C1 segment of cervical spinal cord (tissue), 14 donors: ENCODE measurements at regions not wholly inside any gene's neighbourhood (a gene's known extent, or its start where the extent isn't known, plus 50 kb on each side); places are given as distances from the start of the nearest gene placed in this dataset.

Experiments
- DNase-seq, 14 donors: peaks; one replicate each; lab custom pipeline; 2025; lab: John Stamatoyannopoulos, UW

- no peak for DNase-seq
Observed at GRCh38 chr16:79497606-79498350, 102.8 kb downstream of the MAF start.

DNA sequence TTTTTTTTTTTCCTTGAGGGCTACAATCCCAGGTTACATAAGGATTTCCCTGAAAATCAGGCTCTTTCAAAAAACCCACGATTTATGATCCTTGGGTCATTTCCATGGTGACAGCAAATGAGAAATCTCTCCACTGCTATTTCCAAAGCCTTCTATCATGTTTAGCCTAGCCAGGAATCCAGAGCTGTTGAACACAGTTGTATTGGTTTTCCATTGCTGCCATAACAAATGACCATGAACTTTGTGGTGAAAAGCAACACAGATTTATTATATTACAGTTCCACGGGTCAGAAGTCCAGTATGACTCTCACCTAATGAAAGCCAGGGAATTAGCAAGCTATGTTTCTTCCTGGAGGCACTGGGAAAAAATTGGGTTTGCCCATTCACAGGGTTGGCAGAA is 106.6 kb downstream of the MAF start:
- DNase-seq = no peak

GRCh38 chr16:79492036-79492435 is 108.5 kb downstream of the MAF start:
- DNase-seq = no peak

DNA sequence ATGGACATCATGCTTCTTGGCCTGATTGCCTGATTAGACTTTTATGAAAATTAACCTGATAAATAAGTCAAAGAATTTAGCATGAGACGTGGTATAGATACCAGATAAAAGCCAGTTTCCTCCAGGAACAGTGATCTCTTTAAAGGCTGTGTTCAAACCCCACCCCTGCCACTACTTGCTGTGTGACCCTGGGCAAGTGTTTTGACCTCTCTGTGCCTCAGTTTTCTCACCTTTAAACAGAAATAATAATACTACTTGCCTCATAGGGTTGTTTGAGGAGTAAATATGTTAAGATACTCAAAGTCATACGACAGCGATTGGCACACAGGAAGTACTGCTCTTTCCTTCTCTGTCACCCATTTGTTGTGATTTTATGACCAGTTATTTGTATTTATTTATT is 115.5 kb downstream of the MAF start:
- no peak for DNase-seq

- no peak for DNase-seq
Observed at GRCh38 chr16:79484237-79484636, 116.3 kb downstream of the MAF start.

- peak in 1 of 14 donors; percentile 7 for DNase-seq
Observed at GRCh38 chr16:79483336-79483735, 117.2 kb downstream of the MAF start.

DNA sequence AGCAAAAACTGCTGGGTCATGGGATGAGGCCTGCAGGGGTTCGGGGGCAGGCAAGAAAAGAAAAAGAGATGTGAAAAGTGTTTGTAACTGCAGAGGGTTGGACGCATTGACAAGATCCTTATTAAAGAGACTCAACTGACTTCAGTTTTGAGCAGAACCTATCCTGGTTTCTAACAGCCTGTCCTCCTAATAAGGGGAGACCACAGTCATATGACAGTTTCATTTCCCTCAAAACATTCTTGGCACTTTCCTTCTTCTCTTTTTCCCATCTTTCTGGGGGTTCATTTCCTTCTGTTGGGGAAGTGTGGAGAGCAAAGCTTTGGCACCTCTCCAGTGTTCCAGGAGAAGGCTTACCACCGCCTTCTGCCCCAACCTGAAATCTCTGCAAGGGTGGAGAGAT is 118.5 kb downstream of the MAF start:
- DNase-seq = peak in 1 of 14 donors; percentile 29

- DNase-seq = no peak
Observed at GRCh38 chr16:79480929-79481328, 119.6 kb downstream of the MAF start.

GRCh38 chr16:79480056-79480455 is 120.5 kb downstream of the MAF start:
- no peak for DNase-seq

- no peak for DNase-seq
Observed at GRCh38 chr16:79476580-79476979, 124.0 kb downstream of the MAF start.

DNA sequence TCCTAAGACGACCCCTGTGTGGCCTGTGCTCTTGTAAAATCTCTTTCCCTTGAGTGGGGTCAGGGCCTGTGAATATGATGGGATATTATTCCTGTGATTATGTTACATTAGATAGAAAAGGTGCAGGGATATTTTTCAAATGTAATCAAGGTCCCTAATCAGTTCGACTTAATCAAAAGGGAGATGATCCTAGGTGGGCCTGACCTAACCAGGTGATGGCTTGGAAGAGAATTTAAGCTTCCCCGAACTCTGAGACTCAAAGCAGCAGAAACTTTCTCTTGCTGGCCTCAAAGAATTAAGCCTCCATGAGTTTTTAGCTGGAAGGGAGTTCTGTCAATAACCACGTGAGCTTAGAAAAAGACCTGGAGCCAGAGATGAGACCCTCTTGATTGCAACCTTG is 124.7 kb downstream of the MAF start:
- DNase-seq = no peak

GRCh38 chr16:79473456-79473855 is 127.1 kb downstream of the MAF start:
- no peak for DNase-seq

DNA sequence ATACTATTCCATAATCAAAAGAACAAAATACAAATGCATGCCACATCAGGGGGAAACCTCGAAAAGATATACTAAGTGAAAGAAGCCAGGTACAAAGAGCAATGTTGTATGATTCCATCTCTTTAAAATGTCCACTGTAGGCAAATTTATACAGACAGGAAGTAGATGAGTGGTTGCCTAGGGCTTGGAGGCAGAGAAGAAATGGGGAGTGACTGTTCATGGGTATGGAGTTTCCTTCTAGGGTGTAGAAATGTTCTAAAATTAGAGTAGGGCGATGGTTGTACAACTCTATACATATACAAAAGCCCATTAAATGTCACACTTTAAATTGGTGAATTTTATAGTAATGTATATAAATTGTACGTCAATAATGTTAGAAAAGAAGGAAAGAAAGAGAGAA is 128.1 kb downstream of the MAF start:
- DNase-seq = no peak

- peak in 2 of 14 donors; percentile 4 to 19 for DNase-seq
Observed at GRCh38 chr16:79469999-79470398, 130.5 kb downstream of the MAF start.

- DNase-seq = no peak
Observed at GRCh38 chr16:79468631-79469030, 131.9 kb downstream of the MAF start.

DNA sequence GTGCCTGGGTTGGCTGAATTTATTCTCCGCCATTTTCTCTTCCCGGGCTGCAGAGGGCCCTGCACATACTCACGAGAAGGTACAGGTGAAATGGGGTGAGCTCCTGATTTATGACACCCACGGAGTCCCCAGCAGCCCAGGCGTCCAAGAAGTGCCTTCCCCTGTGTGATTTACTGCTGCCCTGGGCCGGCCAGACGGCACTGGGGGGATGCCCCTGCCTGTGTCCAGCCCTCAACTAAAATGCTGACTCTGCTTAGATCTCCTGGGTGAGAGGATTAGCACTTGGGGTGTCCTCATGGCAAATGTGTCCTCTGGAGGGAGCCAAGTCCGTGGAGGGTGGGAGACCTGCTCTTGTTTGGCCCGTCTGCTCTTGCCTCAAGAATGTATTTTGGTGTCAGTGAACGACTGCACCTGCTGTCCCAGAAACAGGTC is 132.4 kb downstream of the MAF start:
- DNase-seq = no peak

GRCh38 chr16:79466111-79466510 is 134.4 kb downstream of the MAF start:
- no peak for DNase-seq

GRCh38 chr16:79463841-79464240 is 136.7 kb downstream of the MAF start:
- DNase-seq = no peak

GRCh38 chr16:79456036-79456435 is 144.5 kb downstream of the MAF start:
- DNase-seq = no peak

GRCh38 chr16:79452671-79453070 is 147.9 kb downstream of the MAF start:
- DNase-seq = no peak

DNA sequence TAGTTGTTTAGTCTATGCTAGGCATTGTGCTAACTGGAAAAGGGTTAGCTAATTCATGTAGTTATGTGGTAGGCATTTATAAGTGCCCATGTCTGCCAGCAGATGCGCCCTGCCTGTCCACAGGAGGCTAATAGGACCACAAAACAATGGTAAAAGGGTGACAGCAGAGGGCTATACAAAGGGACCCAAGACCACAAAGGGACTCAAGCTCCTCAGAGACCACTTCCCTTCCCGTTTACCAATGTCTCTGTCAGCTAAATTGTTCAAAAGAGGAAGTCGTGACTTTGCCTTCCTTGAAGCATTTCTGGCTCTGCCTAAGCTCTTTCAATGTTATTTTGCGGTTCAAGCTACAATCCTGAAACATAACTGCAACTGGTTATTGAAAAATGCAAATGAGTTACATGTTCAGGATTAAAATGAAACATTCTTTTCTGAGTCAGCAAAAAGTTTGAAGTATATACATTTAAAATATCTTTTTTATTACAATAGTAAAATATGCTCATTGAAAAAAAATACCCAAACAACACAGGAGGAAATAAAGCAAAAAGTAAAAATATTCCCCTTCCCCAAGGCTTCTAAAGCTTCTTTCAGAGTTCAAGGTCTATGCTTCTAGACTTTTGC is 149.2 kb downstream of the MAF start:
- peak in 1 of 14 donors; percentile 12 for DNase-seq

- no peak for DNase-seq
Observed at GRCh38 chr16:79449900-79450299, 150.6 kb downstream of the MAF start.

DNA sequence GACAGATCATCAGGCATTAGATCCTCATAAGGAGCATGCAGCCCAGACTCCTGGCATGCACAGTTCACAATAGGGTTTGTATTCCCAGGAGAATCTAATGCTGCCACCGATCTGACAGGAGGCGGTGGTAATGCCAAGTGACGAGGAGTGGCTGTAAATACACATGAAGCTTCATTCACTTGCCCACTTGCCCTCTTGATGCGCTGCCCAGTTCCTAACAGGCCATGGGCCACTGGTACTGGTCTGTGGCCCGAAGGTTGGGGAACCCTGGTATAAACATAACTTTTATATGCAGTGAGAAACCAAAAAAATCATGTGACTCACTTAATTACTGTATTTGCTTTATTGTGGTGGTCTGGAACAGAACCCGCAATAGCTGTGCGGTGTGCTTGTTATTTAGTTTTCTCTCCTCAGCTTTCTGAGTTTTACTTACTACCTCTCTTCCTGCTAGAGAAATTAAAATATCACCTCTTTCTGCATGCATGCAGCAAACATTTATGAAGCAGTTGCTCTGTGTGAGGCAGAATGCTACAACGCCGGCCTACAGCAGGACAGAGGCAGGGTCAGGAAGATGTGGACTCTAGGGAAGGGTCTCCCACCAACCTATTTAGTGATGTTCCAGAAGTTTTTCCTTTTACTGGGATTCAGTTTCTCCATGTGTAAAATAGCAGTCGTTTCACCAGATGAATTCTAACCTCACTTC is 151.3 kb downstream of the MAF start:
- DNase-seq = no peak
